DOHH2 (cell line): ENCODE measurements at regions not wholly inside any gene's neighbourhood (a gene's known extent, or its start where the extent isn't known, plus 50 kb on each side); places are given as distances from the start of the nearest gene placed in this dataset.

ENCODE experiments used
- H3F3A ChIP-seq: fragments of 200-600 bp; sonication (generic), shearing (Covaris generic); 2 replicates; pipeline ENCODE4 v1.6.0; 2016; ENCODE audit warnings: antibody characterized with exemption, mild to moderate bottlenecking; ENCODE audit not compliant: control insufficient read depth, insufficient read depth
- H3K27ac ChIP-seq: fragments of 200-600 bp; sonication (generic); 2 replicates; pipeline ENCODE4 v1.5.1; 2014; ENCODE audit warnings: low read depth, mild to moderate bottlenecking, low read length, moderate library complexity
- H3K27me3 ChIP-seq: fragments of 200-600 bp; sonication (generic); 2 replicates; pipeline ENCODE4 v1.6.1; 2014; ENCODE audit warnings: mild to moderate bottlenecking, low read length, mixed read lengths; ENCODE audit not compliant: control insufficient read depth
- H3K36me3 ChIP-seq: fragments of 200-600 bp; sonication (generic); 2 replicates; pipeline ENCODE4 v1.6.1; 2014; ENCODE audit warnings: mild to moderate bottlenecking, low read length, moderate library complexity, mixed read lengths; ENCODE audit not compliant: control insufficient read depth
- H3K4me1 ChIP-seq: fragments of 200-600 bp; sonication (generic); 2 replicates; pipeline ENCODE4 v1.6.1; 2014; ENCODE audit warnings: mild to moderate bottlenecking, low read length, mixed read lengths; ENCODE audit not compliant: control insufficient read depth
- H3K4me2 ChIP-seq: fragments of 200-600 bp; sonication (generic); 2 replicates; pipeline ENCODE4 v1.6.0; 2014; ENCODE audit warnings: mild to moderate bottlenecking, low read length, moderate library complexity
- H3K4me3 ChIP-seq: fragments of 200-600 bp; sonication (generic); 2 replicates; pipeline ENCODE4 v1.5.1; 2014; ENCODE audit warnings: mild to moderate bottlenecking, low read length, mixed read lengths
- H3K79me2 ChIP-seq: fragments of 200-600 bp; sonication (generic); 2 replicates; pipeline ENCODE4 v1.6.1; 2014; ENCODE audit warnings: mild to moderate bottlenecking, low read length, mixed read lengths; ENCODE audit not compliant: control insufficient read depth
- H3K9me2 ChIP-seq: fragments of 200-600 bp; sonication (generic); replicated peaks from 2 replicates; pipeline ENCODE4 v1.6.1; 2014; ENCODE audit warnings: mild to moderate bottlenecking, low read length, mixed read lengths; ENCODE audit not compliant: control insufficient read depth
- H3K9me3 ChIP-seq: fragments of 200-600 bp; sonication (generic); 2 replicates; pipeline ENCODE4 v1.6.1; 2014; ENCODE audit warnings: antibody characterized with exemption, low read length, mixed read lengths; ENCODE audit not compliant: control insufficient read depth, insufficient read depth
- H4K20me1 ChIP-seq: fragments of 200-600 bp; sonication (generic); 2 replicates; pipeline ENCODE4 v1.6.0; 2014; ENCODE audit warnings: low read depth, mild to moderate bottlenecking, antibody characterized with exemption, low read length, moderate library complexity; ENCODE audit not compliant: control insufficient read depth, insufficient read depth
- CTCF ChIP-seq: fragments of 200-600 bp; sonication (generic); IDR thresholded peaks from one replicate; pipeline ENCODE4 v1.5.1; 2014; ENCODE audit warnings: antibody characterized with exemption, mild to moderate bottlenecking, low read depth, low read length; ENCODE audit not compliant: poor library complexity, severe bottlenecking
- EZH2phosphoT487 ChIP-seq: fragments of 200-600 bp; sonication (generic); IDR thresholded peaks from 2 replicates; pipeline ENCODE4 v1.6.1; 2017; ENCODE audit warnings: borderline replicate concordance, mild to moderate bottlenecking, antibody characterized with exemption, low read length, moderate library complexity, mixed read lengths

GRCh38 chr1:79226963-79227362, 220.4 kb upstream of the ADGRL4 start:
- Histone ChIP-seq H3K36me3 (no peaks in the 10 kb centered on the region), H3K79me2 (no peaks in the 10 kb centered on the region), H3F3A (no peaks in the 10 kb centered on the region), H3K4me1 (no peaks in the 10 kb centered on the region), H3K4me2 (no peak overlapping the region), H3K9me3 (no peaks in the 10 kb centered on the region; the same call in 1 of the 2 replicates), H3K27me3 (no peaks in the 10 kb centered on the region), H3K4me3 (no peak overlapping the region), H3K9me2 (no peaks in the 10 kb centered on the region; the same call in 1 of the 2 replicates), H3K27ac (no peak overlapping the region), H4K20me1 (no peaks in the 10 kb centered on the region)
- TF ChIP-seq CTCF (no peak), EZH2phosphoT487 (no peak)

- no peak for TF ChIP-seq CTCF
- no peak for TF ChIP-seq EZH2phosphoT487
- no peaks in the 10 kb centered on the region for H3K27me3 ChIP-seq
- H3K4me1 ChIP-seq, result no peaks in the 10 kb centered on the region
- no peaks in the 10 kb centered on the region for H3F3A ChIP-seq
- peaks cover 6% of the 10 kb centered on the region; the same call in 1 of the 2 replicates for H3K9me3 ChIP-seq
- no peak overlapping the region for H3K27ac ChIP-seq
- no peaks in the 10 kb centered on the region for H4K20me1 ChIP-seq
- no peaks in the 10 kb centered on the region for H3K36me3 ChIP-seq
- no peak overlapping the region for H3K4me3 ChIP-seq
- H3K9me2 ChIP-seq, result no peaks in the 10 kb centered on the region; the same call in 1 of the 2 replicates
- no peak overlapping the region for H3K4me2 ChIP-seq
- no peaks in the 10 kb centered on the region for H3K79me2 ChIP-seq
These were observed 218.0 kb upstream of the ADGRL4 start for GRCh38 chr1:79224537-79224936.

- Histone ChIP-seq H3K27me3 (no peaks in the 10 kb centered on the region), H3K4me3 (no peak overlapping the region), H3K4me1 (no peaks in the 10 kb centered on the region), H3F3A (no peaks in the 10 kb centered on the region), H3K4me2 (no peak overlapping the region), H3K79me2 (no peaks in the 10 kb centered on the region), H3K9me3 (peaks cover 6% of the 10 kb centered on the region; the same call in 1 of the 2 replicates), H3K27ac (no peak overlapping the region), H3K36me3 (no peaks in the 10 kb centered on the region), H3K9me2 (no peaks in the 10 kb centered on the region; the same call in 1 of the 2 replicates), H4K20me1 (no peaks in the 10 kb centered on the region)
- no peak for TF ChIP-seq CTCF
- TF ChIP-seq EZH2phosphoT487, result no peak
These were observed 214.0 kb upstream of the ADGRL4 start for GRCh38 chr1:79220509-79220908.

- H3K4me3 ChIP-seq, result no peak overlapping the region
- H3K79me2 ChIP-seq, result no peaks in the 10 kb centered on the region
- no peaks in the 10 kb centered on the region for H3F3A ChIP-seq
- H3K9me3 ChIP-seq, result peaks cover under 1% of the 10 kb centered on the region; the same call in 1 of the 2 replicates
- H3K27ac ChIP-seq, result no peak overlapping the region
- H3K4me2 ChIP-seq, result no peak overlapping the region
- no peaks in the 10 kb centered on the region for H3K36me3 ChIP-seq
- no peaks in the 10 kb centered on the region for H4K20me1 ChIP-seq
- TF ChIP-seq CTCF (no peak), EZH2phosphoT487 (no peak)
- H3K9me2 ChIP-seq, result no peaks in the 10 kb centered on the region
- no peaks in the 10 kb centered on the region for H3K4me1 ChIP-seq
- H3K27me3 ChIP-seq, result no peaks in the 10 kb centered on the region
These were observed 208.8 kb upstream of the ADGRL4 start for GRCh38 chr1:79215311-79215710.
